Stomach (tissue), 4 donors: ENCODE measurements at regions not wholly inside any gene's neighbourhood (a gene's known extent, or its start where the extent isn't known, plus 50 kb on each side); places are given as distances from the start of the nearest gene placed in this dataset.
"Not testable (repeated sequence)": the region's sequence is repeated elsewhere in the genome, so short reads cannot be mapped to it uniquely, and the experiment has no call there.

Source experiments
- EP300 ChIP-seq: sonication (generic); formaldehyde crosslinking; IDR thresholded peaks from one replicate; pipeline ENCODE4 v1.6.1; 2017; ENCODE audit warnings: antibody characterized with exemption
- POLR2A ChIP-seq, 4 donors: fragments of 450-650 bp; IDR thresholded peaks; one replicate each; pipeline ENCODE4 v1.6.1; 2016; ENCODE audit warnings: antibody characterized with exemption in 4 of 4, control low read depth in 2 of 4, mild to moderate bottlenecking in 1 of 4, moderate library complexity in 1 of 4
- POLR2AphosphoS5 ChIP-seq, 3 donors: sonication (generic); formaldehyde crosslinking; IDR thresholded peaks; one replicate each; pipeline ENCODE4 v1.6.1; 2016; ENCODE audit warnings: antibody characterized with exemption in 3 of 3
- TF ChIP-seq, protein P1 (sequence below), 7 experiments: fragments of 450-650 bp in 4 of 7; fragments of 200-600 bp in 3 of 7; sonication (generic) in 3 of 7; IDR thresholded peaks; one replicate each; pipeline ENCODE4 v1.5.1; 2016 to 2019; ENCODE audit warnings: antibody characterized with exemption in 7 of 7, control low read depth in 2 of 7, mild to moderate bottlenecking in 1 of 7

DNA sequence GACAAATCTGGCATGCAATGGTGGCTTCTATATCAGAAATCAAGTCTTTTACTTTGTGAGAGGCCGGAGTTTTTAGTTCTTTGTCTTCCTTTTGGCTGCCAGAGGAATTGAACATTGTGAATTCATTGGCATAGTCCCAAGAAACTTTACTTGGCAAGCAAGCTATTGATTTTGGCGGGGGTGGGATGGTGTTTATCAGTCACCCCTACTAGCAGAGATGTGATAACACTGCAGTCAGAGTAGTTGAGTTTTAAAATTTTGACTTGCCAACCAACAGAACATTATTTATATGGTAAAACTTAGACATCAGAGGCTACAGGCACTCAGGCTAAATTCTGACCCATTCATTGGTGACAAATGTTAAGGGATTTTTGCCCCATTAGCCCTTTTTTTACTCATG, 129.7 kb downstream of the FAM72C start:
- TF ChIP-seq POLR2AphosphoS5 (IDR thresholded peaks at IDR 0.05); EP300; POLR2A (IDR thresholded peaks at IDR 0.05): not testable (repeated sequence)
- TF ChIP-seq, protein P1, sequence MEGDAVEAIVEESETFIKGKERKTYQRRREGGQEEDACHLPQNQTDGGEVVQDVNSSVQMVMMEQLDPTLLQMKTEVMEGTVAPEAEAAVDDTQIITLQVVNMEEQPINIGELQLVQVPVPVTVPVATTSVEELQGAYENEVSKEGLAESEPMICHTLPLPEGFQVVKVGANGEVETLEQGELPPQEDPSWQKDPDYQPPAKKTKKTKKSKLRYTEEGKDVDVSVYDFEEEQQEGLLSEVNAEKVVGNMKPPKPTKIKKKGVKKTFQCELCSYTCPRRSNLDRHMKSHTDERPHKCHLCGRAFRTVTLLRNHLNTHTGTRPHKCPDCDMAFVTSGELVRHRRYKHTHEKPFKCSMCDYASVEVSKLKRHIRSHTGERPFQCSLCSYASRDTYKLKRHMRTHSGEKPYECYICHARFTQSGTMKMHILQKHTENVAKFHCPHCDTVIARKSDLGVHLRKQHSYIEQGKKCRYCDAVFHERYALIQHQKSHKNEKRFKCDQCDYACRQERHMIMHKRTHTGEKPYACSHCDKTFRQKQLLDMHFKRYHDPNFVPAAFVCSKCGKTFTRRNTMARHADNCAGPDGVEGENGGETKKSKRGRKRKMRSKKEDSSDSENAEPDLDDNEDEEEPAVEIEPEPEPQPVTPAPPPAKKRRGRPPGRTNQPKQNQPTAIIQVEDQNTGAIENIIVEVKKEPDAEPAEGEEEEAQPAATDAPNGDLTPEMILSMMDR (IDR thresholded peaks at IDR 0.05) = not testable (repeated sequence)
